CD8-positive, alpha-beta memory T cell (primary cell): ENCODE measurements at regions not wholly inside any gene's neighbourhood (a gene's known extent, or its start where the extent isn't known, plus 50 kb on each side); places are given as distances from the start of the nearest gene placed in this dataset.

Experiments
- CTCF ChIA-PET: fragments of 350-600 bp; sonication (Branson Sonifier 250); formaldehyde crosslinking; loops from one replicate; lab custom pipeline; 2021; ENCODE audit warnings: antibody characterized with exemption; lab: Charles Lee
- POLR2A ChIA-PET: fragments of 350-600 bp; sonication (Branson Sonifier 250); formaldehyde crosslinking; loops from one replicate; lab custom pipeline; 2021; ENCODE audit warnings: antibody characterized with exemption; lab: Charles Lee
- DNase-seq, 5 donors: peaks; one replicate each; pipeline versions ENCODE4 v3.0.0 to v3.0.0-alpha.2; 2020 to 2022; ENCODE audit warnings: mixed read lengths in 1 of 5
- H3K27ac ChIP-seq: one replicate; pipeline ENCODE4 v1.7.0; 2013; ENCODE audit warnings: low read depth, mild to moderate bottlenecking, low read length, moderate library complexity
- H3K27me3 ChIP-seq: 2 replicates; pipeline ENCODE4 v1.7.0; 2013; ENCODE audit warnings: low read length, mild to moderate bottlenecking; ENCODE audit not compliant: insufficient read depth, poor library complexity, severe bottlenecking
- H3K36me3 ChIP-seq: 2 replicates; pipeline ENCODE4 v1.7.0; 2013; ENCODE audit warnings: mild to moderate bottlenecking, low read length, moderate library complexity; ENCODE audit not compliant: insufficient read depth
- H3K4me1 ChIP-seq: 2 replicates; pipeline ENCODE4 v1.7.0; 2013; ENCODE audit warnings: mild to moderate bottlenecking, low read length, moderate library complexity; ENCODE audit not compliant: insufficient read depth
- H3K4me3 ChIP-seq: 2 replicates; pipeline ENCODE4 v1.7.0; 2013; ENCODE audit warnings: mild to moderate bottlenecking, low read length
- H3K9me3 ChIP-seq: 2 replicates; pipeline ENCODE4 v1.7.0; 2013; ENCODE audit warnings: mild to moderate bottlenecking, low read length
- H3K27ac Mint-ChIP-seq, 8 donors: one replicate each; pipeline ENCODE4 v1.8.0; 2020 to 2021; ENCODE audit warnings: mixed read lengths in 8 of 8, mild to moderate bottlenecking in 6 of 8, inconsistent platforms in 3 of 8, moderate library complexity in 3 of 8
- H3K27me3 Mint-ChIP-seq, 2 donors: one replicate each; pipeline ENCODE4 v1.8.0; 2020 to 2021; ENCODE audit warnings: mixed read lengths in 2 of 2, mild to moderate bottlenecking in 1 of 2, moderate library complexity in 1 of 2
- H3K36me3 Mint-ChIP-seq, 3 donors: one replicate each; pipeline ENCODE4 v1.8.0; 2020 to 2021; ENCODE audit warnings: mixed read lengths in 3 of 3, inconsistent platforms in 1 of 3, mild to moderate bottlenecking in 1 of 3
- H3K4me1 Mint-ChIP-seq, 3 donors: one replicate each; pipeline ENCODE4 v1.8.0; 2020 to 2021; ENCODE audit warnings: mixed read lengths in 3 of 3, inconsistent platforms in 1 of 3, mild to moderate bottlenecking in 1 of 3
- H3K4me3 Mint-ChIP-seq, 7 donors: one replicate each; pipeline ENCODE4 v1.8.0; 2020 to 2021; ENCODE audit warnings: mixed read lengths in 7 of 7, mild to moderate bottlenecking in 6 of 7, moderate library complexity in 4 of 7, inconsistent platforms in 2 of 7
- H3K9me3 Mint-ChIP-seq, 5 donors: one replicate each; pipeline ENCODE4 v1.8.0; 2020 to 2022; ENCODE audit warnings: mixed read lengths in 5 of 5, mild to moderate bottlenecking in 3 of 5, moderate library complexity in 2 of 5, inconsistent platforms in 1 of 5

GRCh38 chr7:1384113-1384415 lies 75.2 kb downstream of the MICALL2 start:
- Mint-ChIP-seq H3K36me3 (peaks cover 0 to 1% (median 0%) of the 10 kb centered on the region in 3 donors), H3K9me3 (peaks cover 0 to 3% (median 0%) of the 10 kb centered on the region in 5 donors), H3K4me3 (no peak overlapping the region), H3K27me3 (peaks cover 13 to 21% of the 10 kb centered on the region in 2 donors), H3K4me1 (no peaks in the 10 kb centered on the region), H3K27ac (no peak overlapping the region)
- Histone ChIP-seq H3K27me3 (peaks cover 2% of the 10 kb centered on the region), H3K27ac (no peak overlapping the region), H3K4me1 (no peaks in the 10 kb centered on the region), H3K4me3 (no peak overlapping the region), H3K36me3 (no peaks in the 10 kb centered on the region), H3K9me3 (no peaks in the 10 kb centered on the region)
- DNase-seq = no peak
- POLR2A ChIA-PET = no interaction called here
- CTCF ChIA-PET = no interaction called here
